ENCODE measurements at regions not wholly inside any gene's neighbourhood (a gene's known extent, or its start where the extent isn't known, plus 50 kb on each side); places are given as distances from the start of the nearest gene placed in this dataset.

DNA sequence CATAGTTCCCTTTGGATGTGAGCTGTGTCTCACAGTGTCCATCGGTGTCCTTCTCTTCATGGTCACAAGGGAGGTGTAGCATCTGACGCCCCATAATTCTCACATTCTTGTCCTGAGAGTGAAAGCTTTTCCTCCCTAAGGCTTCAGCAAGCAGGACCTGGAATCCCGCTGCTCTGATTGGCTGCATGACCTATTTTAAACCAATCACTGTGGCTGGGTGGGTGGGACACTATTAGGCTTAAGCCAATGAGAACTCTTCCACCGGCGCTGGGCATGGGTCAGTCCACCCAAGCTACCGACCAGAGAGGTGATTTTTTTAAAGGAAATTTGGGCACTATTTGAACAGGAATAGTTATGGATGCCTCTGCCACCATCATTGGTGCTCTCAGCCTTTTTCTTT, 385.9 kb downstream of the MFSD1 start:
- no peaks in the 10 kb centered on the region for H3K36me3 Mint-ChIP-seq
- H3K9me3 Mint-ChIP-seq: peaks cover 16% of the 10 kb centered on the region
- no peaks in the 10 kb centered on the region for H3K27me3 Mint-ChIP-seq
- ATAC-seq (no peak), DNase-seq (ENCODE audit: low spot score) (no peak)
- H3K4me3 Mint-ChIP-seq: no peak overlapping the region
- no peaks in the 10 kb centered on the region for H3K4me1 Mint-ChIP-seq (ENCODE audit: low read depth in 2 of 2)
- H3K27ac Mint-ChIP-seq: no peak overlapping the region

DNA sequence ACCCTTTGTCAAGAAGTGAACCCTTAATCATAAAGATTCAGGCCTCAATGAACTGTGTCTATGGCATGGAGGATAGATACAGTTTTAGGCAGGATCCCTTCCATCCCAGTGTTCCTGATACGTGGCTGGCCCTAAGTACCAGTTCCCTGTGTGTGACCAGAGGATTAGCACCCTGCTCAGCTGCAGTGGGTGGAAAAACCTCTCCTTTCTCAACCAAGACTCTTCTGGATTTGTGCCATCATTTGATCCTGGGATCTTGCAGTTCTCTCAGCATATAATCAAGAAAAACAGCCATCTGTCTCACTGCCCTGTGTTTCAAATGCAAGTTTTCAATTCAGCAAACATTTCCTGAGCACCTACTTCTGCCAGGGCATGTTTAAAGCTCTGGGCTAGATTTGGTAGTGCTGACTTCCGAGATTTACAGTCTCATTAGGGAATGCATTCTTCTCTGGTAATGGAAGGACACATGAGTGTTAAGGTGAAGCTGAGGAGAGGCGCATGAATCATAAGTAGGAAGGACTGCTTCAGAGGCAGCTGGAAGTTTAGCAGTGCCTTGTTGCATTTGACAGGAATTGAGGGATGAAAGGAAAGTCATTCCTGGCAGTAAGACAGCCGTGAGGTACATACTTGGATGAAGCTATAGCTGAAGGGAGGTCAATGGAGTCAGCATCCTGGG, 388.3 kb downstream of the MFSD1 start:
- Mint-ChIP-seq H3K27ac (no peak overlapping the region), H3K4me3 (no peak overlapping the region), H3K9me3 (peaks cover 8% of the 10 kb centered on the region), H3K36me3 (no peaks in the 10 kb centered on the region), H3K4me1 (ENCODE audit: low read depth in 2 of 2) (no peaks in the 10 kb centered on the region), H3K27me3 (no peaks in the 10 kb centered on the region)
- DNase-seq (ENCODE audit: low spot score): no peak
- ATAC-seq: no peak

DNA sequence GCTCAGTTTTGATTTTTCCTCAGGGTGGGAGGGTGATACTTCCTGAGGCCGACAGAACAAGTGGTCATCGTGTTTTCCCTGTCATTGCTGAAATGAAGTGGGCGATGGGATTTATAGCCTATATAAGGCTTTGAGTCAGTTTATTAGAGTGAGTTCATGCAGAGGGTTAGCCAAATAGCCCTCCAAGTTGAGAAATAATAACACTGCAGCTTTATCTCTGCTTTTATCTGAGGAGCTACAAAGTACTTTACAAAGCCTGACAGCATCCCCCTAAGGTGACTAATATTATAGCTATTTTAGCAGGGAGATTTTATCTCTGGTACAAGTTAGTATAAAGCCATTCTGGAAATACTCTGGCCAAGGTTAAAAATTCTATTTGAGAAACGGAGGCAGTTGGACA, 389.6 kb downstream of the MFSD1 start:
- peaks cover 10% of the 10 kb centered on the region for H3K9me3 Mint-ChIP-seq
- no peak overlapping the region for H3K4me3 Mint-ChIP-seq
- no peaks in the 10 kb centered on the region for H3K27me3 Mint-ChIP-seq
- H3K27ac Mint-ChIP-seq: no peak overlapping the region
- no peaks in the 10 kb centered on the region for H3K4me1 Mint-ChIP-seq (ENCODE audit: low read depth in 2 of 2)
- ATAC-seq (no peak), DNase-seq (ENCODE audit: low spot score) (no peak)
- H3K36me3 Mint-ChIP-seq: no peaks in the 10 kb centered on the region

DNA sequence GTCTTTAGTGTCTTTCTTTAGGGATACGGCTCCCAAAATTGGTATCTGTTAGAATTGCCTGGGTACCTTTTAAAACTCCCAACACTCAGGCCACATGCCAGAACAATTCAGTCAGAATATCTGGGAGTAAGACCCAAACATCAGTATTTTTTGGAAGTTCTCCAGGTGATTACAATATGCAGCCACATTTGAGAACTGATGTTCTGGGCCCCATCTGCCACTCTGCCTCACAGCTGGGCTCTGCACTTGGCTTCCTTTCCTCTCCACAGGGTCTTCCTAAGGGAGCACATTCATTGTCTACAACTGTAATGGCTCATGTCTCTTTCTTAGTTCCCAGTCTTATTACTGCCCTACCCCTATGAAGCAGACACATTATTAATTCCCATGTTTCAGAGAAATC, 394.5 kb downstream of the MFSD1 start:
- peaks cover 13% of the 10 kb centered on the region for H3K9me3 Mint-ChIP-seq
- ATAC-seq (no peak), DNase-seq (ENCODE audit: low spot score) (no peak)
- H3K4me1 Mint-ChIP-seq (ENCODE audit: low read depth in 2 of 2): no peaks in the 10 kb centered on the region
- H3K4me3 Mint-ChIP-seq: no peak overlapping the region
- no peaks in the 10 kb centered on the region for H3K36me3 Mint-ChIP-seq
- no peaks in the 10 kb centered on the region for H3K27me3 Mint-ChIP-seq
- no peak overlapping the region for H3K27ac Mint-ChIP-seq

DNA sequence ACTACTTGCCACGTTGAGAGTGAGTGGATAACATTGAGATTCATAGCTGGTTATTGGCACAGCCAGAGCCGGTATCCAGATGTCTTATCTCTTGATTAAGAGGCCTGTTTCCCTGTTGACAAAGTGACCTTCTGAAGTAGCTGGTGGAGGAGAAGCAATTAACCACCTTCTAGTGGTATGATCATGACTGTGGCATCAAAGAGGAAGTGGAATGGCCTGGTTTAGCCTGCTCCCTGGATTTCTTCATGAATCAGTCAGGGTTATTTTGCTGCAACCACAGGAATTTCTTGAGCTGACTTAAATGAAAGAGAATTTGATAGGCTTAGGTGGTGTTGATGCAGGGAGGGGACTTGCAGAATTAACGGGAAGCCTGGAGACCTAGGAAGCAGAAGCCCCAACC, 398.3 kb downstream of the MFSD1 start:
- Mint-ChIP-seq H3K36me3 (no peaks in the 10 kb centered on the region), H3K9me3 (peaks cover 11% of the 10 kb centered on the region), H3K4me1 (ENCODE audit: low read depth in 2 of 2) (no peaks in the 10 kb centered on the region), H3K27me3 (no peaks in the 10 kb centered on the region), H3K27ac (no peak overlapping the region), H3K4me3 (no peak overlapping the region)
- ATAC-seq (no peak), DNase-seq (ENCODE audit: low spot score) (no peak)

DNA sequence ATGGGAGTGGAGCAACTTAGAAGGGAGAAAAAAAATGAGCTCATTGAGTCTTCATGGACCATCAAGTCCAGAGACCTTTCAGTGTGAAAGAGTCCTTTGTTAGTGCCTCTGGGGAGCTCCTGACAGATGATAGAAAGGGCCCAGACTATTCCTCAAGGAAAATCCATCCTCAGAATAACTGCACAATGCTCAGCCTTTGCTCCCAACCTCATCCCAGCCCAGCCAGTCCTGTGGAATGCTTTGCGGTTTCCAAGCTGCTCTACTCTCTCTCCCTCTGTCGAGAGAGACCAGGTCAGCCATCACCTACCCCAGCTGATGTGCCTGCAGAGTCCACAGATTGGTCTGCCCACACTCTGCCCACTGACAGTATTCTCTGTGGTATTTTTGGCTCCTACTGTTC, 406.2 kb downstream of the MFSD1 start:
- no peak for ATAC-seq
- Mint-ChIP-seq H3K4me1 (ENCODE audit: low read depth in 2 of 2) (no peaks in the 10 kb centered on the region), H3K9me3 (peaks cover 8% of the 10 kb centered on the region), H3K27me3 (no peaks in the 10 kb centered on the region), H3K4me3 (no peak overlapping the region), H3K27ac (no peak overlapping the region), H3K36me3 (no peaks in the 10 kb centered on the region)
- DNase-seq (ENCODE audit: low spot score): no peak

DNA sequence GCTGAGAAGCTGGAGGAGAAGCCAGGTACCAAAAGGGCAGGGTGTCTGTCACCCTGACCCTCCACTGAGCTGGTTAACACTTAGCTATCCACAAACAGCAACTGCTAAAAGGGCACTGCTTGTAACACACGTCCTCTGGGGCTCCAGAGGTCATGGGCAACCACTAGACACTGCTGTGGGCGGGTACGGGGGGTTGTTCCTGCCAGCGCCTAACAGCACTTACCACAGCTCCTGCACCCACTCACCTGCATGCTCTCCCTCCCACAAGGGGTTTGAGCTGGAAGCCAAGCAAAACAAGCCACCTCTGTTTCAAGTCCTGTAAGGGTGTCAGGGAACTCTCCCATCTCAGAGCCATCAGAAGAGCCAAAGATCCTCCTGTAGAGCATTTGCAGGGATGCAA, 407.6 kb downstream of the MFSD1 start:
- no peaks in the 10 kb centered on the region for H3K36me3 Mint-ChIP-seq
- DNase-seq (ENCODE audit: low spot score): no peak
- ATAC-seq: peak in 1 of 2 donors; percentile 17
- H3K27ac Mint-ChIP-seq: no peak overlapping the region
- no peaks in the 10 kb centered on the region for H3K27me3 Mint-ChIP-seq
- H3K9me3 Mint-ChIP-seq: peaks cover 8% of the 10 kb centered on the region
- H3K4me1 Mint-ChIP-seq (ENCODE audit: low read depth in 2 of 2): no peaks in the 10 kb centered on the region
- no peak overlapping the region for H3K4me3 Mint-ChIP-seq

DNA sequence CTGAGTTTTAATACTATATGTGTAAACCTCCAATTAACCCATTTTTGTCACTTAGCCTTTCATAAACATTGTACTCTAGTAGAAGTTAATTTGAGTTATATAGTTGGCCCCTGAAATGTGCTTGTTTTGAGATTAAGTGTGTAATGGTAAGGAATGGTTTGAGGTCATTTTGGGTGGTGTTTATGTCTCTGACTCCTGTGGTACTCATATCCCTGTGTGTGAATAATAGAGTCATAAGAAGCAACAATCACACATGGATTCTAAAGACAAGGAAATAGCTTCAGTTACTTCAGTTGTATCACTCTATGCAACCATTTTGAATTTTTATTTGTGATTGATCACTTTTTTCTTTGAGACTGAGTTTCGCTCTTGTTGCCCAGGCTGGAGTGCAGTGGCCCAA, 408.5 kb downstream of the MFSD1 start:
- Mint-ChIP-seq H3K27me3 (no peaks in the 10 kb centered on the region), H3K27ac (no peak overlapping the region), H3K4me3 (no peak overlapping the region), H3K4me1 (ENCODE audit: low read depth in 2 of 2) (no peaks in the 10 kb centered on the region), H3K36me3 (no peaks in the 10 kb centered on the region), H3K9me3 (peaks cover 5% of the 10 kb centered on the region)
- ATAC-seq (no peak), DNase-seq (ENCODE audit: low spot score) (no peak)

DNA sequence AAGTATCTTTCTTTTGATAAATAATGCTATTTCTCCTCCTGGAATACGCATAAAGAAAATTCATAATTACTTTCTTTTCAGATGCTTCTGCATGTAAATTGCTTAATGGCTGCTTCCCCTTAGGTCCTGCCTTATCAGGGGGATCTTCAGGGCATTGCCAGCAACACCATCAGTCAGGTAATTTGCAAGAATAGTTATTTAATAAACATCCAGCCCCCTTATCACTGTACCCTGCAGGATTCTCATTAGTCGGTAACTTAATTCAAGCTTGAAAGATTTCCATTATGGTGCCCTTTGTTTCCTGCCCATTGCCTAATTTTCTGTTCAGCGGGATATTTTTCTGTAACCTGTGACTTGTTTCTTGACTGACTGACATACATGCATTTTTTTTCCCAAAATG, 414.5 kb downstream of the MFSD1 start:
- no peak for ATAC-seq
- no peak overlapping the region for H3K27ac Mint-ChIP-seq

DNA sequence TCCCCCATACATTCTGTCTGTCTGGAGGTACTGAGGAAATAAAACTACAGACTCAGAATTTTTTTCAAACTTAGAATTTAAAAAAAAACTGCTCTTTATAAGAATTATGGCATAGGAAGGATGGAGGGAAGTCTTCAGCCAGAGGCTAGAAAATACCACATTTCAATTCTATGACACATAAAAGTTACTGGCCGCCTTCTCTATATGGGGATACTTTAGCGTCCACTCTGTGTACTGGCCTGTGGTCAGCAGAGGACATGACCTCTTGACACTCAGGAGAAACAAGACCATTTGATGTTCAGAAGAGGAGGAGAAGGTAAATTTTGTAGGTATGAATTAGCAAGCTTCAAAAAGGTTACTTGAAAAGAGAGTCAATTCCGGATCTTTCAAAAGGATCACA, 417.4 kb downstream of the MFSD1 start:
- Mint-ChIP-seq H3K4me3 (no peak overlapping the region), H3K36me3 (no peaks in the 10 kb centered on the region), H3K27ac (no peak overlapping the region), H3K9me3 (peaks cover 3% of the 10 kb centered on the region), H3K4me1 (ENCODE audit: low read depth in 2 of 2) (no peaks in the 10 kb centered on the region), H3K27me3 (no peaks in the 10 kb centered on the region)
- DNase-seq (ENCODE audit: low spot score) (no peak), ATAC-seq (no peak)

More for the DNA sequence above, 414.5 kb downstream of the MFSD1 start:
- H3K4me3 Mint-ChIP-seq: no peak overlapping the region
- no peak for DNase-seq (ENCODE audit: low spot score)
- H3K27me3 Mint-ChIP-seq: no peaks in the 10 kb centered on the region
- H3K36me3 Mint-ChIP-seq: no peaks in the 10 kb centered on the region
- H3K9me3 Mint-ChIP-seq: peaks cover 3% of the 10 kb centered on the region
- H3K4me1 Mint-ChIP-seq (ENCODE audit: low read depth in 2 of 2): no peaks in the 10 kb centered on the region

DNA sequence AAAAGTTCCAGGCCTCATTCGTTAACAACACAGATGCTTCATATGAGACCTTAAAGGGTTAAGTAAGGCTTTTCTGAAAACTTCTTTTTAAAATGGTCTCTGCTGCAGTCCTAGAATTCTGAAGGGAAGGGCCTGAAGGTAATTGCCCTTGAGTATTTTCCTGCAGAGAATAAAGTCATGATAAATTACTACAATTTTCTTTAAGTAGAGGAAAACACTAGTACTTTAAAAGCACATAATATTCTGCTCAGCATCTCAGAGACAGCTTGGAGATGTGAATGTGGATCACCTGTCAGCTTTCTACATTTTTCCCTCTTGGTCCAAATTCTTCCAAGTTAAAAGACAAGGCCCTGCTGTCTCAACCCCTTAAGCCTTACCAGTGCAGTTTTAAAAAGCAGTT, 419.5 kb downstream of the MFSD1 start:
- H3K4me3 Mint-ChIP-seq: no peak overlapping the region
- H3K27ac Mint-ChIP-seq: no peak overlapping the region
- H3K4me1 Mint-ChIP-seq (ENCODE audit: low read depth in 2 of 2): no peaks in the 10 kb centered on the region

DNA sequence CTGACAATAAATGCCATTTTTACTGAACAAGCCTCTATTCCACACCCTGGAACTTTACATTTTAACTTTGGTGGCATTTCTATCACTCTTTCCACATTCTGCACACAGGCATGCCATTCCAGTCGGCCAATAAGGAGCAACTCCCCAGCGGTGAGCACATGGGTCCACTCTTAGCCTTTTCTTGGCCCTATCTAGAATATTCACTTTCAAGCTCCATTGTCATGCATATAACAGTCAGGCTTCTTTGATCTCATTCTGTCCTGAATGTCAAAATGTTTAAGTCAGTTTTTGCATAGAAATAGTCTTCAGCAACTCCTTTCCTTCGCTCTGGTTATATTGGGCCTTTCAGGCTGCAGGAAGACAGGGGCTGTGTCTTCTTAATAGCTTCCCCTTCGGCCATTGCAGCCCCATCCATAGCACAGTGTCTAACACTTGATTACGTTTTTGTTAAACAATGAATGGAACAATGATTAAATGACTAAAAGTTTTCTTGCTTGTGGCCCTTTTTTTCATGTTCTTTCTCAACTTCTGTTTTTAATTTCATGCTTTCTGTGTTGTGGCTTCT, 427.3 kb downstream of the MFSD1 start:
- no peaks in the 10 kb centered on the region for H3K27me3 Mint-ChIP-seq
- H3K4me3 Mint-ChIP-seq: no peak overlapping the region
- DNase-seq (ENCODE audit: low spot score) (no peak), ATAC-seq (no peak)
- no peaks in the 10 kb centered on the region for H3K4me1 Mint-ChIP-seq (ENCODE audit: low read depth in 2 of 2)
- H3K36me3 Mint-ChIP-seq: peaks cover 4% of the 10 kb centered on the region
- peaks cover 13% of the 10 kb centered on the region for H3K9me3 Mint-ChIP-seq
- no peak overlapping the region for H3K27ac Mint-ChIP-seq

More for the DNA sequence above, 419.5 kb downstream of the MFSD1 start:
- no peak for ATAC-seq
- no peak for DNase-seq (ENCODE audit: low spot score)
- H3K27me3 Mint-ChIP-seq: no peaks in the 10 kb centered on the region
- H3K9me3 Mint-ChIP-seq: peaks cover 3% of the 10 kb centered on the region
- no peaks in the 10 kb centered on the region for H3K36me3 Mint-ChIP-seq

DNA sequence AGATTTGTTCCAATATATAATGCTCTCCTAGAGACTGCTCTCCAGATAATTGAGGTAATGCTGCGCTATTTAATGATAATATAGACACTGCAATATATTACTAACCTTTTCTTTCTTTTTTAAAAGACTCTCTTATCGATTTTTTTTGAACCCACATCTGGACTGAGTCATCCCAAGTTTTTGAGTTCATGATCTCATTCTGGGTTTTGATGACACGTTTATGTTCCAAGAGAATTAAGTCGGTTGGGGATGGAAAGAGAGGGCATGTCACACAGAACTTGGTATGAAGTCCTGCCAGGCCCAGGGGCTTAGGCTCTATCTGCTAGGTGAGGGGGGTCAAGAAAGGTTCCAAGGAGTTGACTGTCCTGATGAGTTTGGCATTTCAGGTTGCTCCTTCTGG, 431.1 kb downstream of the MFSD1 start:
- no peak overlapping the region for H3K4me3 Mint-ChIP-seq
- H3K4me1 Mint-ChIP-seq (ENCODE audit: low read depth in 2 of 2): no peaks in the 10 kb centered on the region
- no peaks in the 10 kb centered on the region for H3K27me3 Mint-ChIP-seq
- DNase-seq (ENCODE audit: low spot score) (no peak), ATAC-seq (no peak)
- peaks cover 8% of the 10 kb centered on the region for H3K9me3 Mint-ChIP-seq
- no peak overlapping the region for H3K27ac Mint-ChIP-seq
- H3K36me3 Mint-ChIP-seq: peaks cover 4% of the 10 kb centered on the region

DNA sequence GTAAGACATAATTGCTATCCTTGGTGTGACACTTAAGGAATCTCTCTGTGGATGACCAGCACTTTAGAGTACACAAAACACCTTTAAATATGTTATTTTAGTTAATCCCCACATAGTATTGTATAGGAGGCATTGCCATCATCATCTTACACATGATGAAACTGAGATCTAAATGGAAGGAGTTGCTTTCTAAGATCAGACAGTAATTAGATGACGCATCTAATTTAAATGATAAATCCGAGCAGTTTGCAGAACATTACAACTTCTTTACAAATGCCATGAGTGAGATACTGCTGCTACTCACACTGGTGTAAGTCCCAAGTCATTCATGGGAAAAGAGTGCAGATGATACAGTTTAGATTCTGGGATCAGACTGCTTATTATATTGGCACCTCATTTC, 431.9 kb downstream of the MFSD1 start:
- no peak overlapping the region for H3K27ac Mint-ChIP-seq
- H3K27me3 Mint-ChIP-seq: no peaks in the 10 kb centered on the region
- H3K4me1 Mint-ChIP-seq (ENCODE audit: low read depth in 2 of 2): no peaks in the 10 kb centered on the region
- H3K9me3 Mint-ChIP-seq: peaks cover 8% of the 10 kb centered on the region
- H3K4me3 Mint-ChIP-seq: no peak overlapping the region
- H3K36me3 Mint-ChIP-seq: peaks cover 4% of the 10 kb centered on the region
- no peak for ATAC-seq
- DNase-seq (ENCODE audit: low spot score): no peak

DNA sequence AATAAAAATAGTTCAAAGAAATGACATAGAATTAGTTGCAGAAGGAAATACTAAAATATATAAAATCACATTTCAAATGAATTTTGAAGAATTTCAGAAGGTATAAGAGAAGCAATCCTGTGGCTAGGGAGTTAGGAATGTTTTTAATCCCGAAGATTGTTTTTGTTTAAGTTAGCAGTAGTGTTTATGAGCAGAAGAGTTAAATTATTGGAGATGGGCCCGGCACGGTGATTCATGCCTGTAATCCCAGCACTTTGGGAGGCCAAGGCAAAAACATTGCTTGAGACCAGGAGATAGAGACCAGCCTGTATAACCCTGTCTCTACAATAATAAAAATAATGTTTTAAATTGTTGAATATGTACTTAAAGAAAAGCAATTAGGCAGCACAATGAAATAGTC, 432.5 kb downstream of the MFSD1 start:
- H3K27me3 Mint-ChIP-seq: no peaks in the 10 kb centered on the region
- peaks cover 4% of the 10 kb centered on the region for H3K36me3 Mint-ChIP-seq

More for the DNA sequence above, 432.5 kb downstream of the MFSD1 start:
- Mint-ChIP-seq H3K4me1 (ENCODE audit: low read depth in 2 of 2) (no peaks in the 10 kb centered on the region), H3K4me3 (no peak overlapping the region), H3K9me3 (peaks cover 8% of the 10 kb centered on the region), H3K27ac (no peak overlapping the region)
- no peak for DNase-seq (ENCODE audit: low spot score)
- ATAC-seq: no peak
